ENCODE measurements at regions not wholly inside any gene's neighbourhood (a gene's known extent, or its start where the extent isn't known, plus 50 kb on each side); places are given as distances from the start of the nearest gene placed in this dataset.

DNA sequence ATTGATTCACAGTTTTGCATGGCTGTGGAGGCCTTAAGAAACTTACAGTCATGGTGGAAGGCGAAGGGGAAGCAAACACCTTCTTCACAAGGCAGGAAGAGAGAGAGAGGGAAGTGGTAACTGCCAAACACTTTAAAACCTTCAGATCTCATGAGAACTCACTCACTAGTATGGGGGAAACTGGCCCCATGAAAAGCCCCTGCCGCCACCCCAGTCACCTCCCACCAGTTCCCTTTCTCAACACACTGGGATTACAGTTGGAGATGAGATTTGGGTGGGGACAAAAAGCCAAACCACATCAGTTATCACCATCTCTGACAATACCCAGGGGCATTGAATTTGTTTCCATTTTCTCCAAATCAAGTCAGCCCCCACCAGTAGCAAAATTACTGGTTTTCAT lies 740.4 kb downstream of the GATA3 start:
- intact Hi-C loops (cut with micrococcal nuclease; ENCODE audit: unreplicated experiment) (no loop called here), in situ Hi-C loops (cut with MboI) (no loop called here)
- H3K79me2 ChIP-seq (ENCODE audit: control insufficient read depth, insufficient read depth, low read length), result no peaks in the 10 kb centered on the region
- no peaks in the 10 kb centered on the region for H3K27me3 ChIP-seq (replicated peaks in 1 of 2; ENCODE audit: control insufficient read depth in 2 of 2, insufficient read depth in 2 of 2, low read length in 1 of 2)
- H3K9ac ChIP-seq (ENCODE audit: control insufficient read depth, insufficient read depth, low read length), result no peak overlapping the region
- DNase-seq (ENCODE audit: low read depth, low spot score), result no peak
- no TSS peak for BruUV-seq (replicated peaks)
- H3K4me1 ChIP-seq (ENCODE audit: control insufficient read depth, insufficient read depth, low read length), result no peaks in the 10 kb centered on the region
- ATAC-seq, result no peak
- no peak overlapping the region for H3K4me2 ChIP-seq (ENCODE audit: control insufficient read depth, insufficient read depth)
- no peak overlapping the region for H3K27ac ChIP-seq (ENCODE audit: control insufficient read depth, insufficient read depth)
- TF ChIP-seq, protein P1, sequence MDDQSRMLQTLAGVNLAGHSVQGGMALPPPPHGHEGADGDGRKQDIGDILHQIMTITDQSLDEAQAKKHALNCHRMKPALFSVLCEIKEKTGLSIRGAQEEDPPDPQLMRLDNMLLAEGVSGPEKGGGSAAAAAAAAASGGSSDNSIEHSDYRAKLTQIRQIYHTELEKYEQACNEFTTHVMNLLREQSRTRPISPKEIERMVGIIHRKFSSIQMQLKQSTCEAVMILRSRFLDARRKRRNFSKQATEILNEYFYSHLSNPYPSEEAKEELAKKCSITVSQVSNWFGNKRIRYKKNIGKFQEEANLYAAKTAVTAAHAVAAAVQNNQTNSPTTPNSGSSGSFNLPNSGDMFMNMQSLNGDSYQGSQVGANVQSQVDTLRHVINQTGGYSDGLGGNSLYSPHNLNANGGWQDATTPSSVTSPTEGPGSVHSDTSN (IDR thresholded peaks at IDR 0.05; ENCODE audit: insufficient replicate concordance, low read depth, low read length), result no peak
- TF ChIP-seq CBFB (IDR thresholded peaks at IDR 0.05; ENCODE audit: low read depth), result no peak
- TF ChIP-seq ZSCAN29 (IDR thresholded peaks at IDR 0.05), result no peak
- no peak for TF ChIP-seq WRNIP1 (IDR thresholded peaks at IDR 0.05; ENCODE audit: borderline replicate concordance, low read depth, low read length)
- TF ChIP-seq TAF1 (IDR thresholded peaks at IDR 0.05; ENCODE audit: borderline replicate concordance, low read depth, low read length), result no peak
- no peak for TF ChIP-seq NRF1 (conservative IDR thresholded peaks at IDR 0.05; ENCODE audit: low read depth, low read length)
- TF ChIP-seq ZBED1 (IDR thresholded peaks at IDR 0.05; ENCODE audit: borderline replicate concordance), result no peak
- TF ChIP-seq SIN3A (IDR thresholded peaks at IDR 0.05; ENCODE audit: low read depth, low read length), result no peak
- TF ChIP-seq, protein P2, sequence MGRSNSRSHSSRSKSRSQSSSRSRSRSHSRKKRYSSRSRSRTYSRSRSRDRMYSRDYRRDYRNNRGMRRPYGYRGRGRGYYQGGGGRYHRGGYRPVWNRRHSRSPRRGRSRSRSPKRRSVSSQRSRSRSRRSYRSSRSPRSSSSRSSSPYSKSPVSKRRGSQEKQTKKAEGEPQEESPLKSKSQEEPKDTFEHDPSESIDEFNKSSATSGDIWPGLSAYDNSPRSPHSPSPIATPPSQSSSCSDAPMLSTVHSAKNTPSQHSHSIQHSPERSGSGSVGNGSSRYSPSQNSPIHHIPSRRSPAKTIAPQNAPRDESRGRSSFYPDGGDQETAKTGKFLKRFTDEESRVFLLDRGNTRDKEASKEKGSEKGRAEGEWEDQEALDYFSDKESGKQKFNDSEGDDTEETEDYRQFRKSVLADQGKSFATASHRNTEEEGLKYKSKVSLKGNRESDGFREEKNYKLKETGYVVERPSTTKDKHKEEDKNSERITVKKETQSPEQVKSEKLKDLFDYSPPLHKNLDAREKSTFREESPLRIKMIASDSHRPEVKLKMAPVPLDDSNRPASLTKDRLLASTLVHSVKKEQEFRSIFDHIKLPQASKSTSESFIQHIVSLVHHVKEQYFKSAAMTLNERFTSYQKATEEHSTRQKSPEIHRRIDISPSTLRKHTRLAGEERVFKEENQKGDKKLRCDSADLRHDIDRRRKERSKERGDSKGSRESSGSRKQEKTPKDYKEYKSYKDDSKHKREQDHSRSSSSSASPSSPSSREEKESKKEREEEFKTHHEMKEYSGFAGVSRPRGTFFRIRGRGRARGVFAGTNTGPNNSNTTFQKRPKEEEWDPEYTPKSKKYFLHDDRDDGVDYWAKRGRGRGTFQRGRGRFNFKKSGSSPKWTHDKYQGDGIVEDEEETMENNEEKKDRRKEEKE (IDR thresholded peaks at IDR 0.05), result no peak
- TF ChIP-seq, protein P3, sequence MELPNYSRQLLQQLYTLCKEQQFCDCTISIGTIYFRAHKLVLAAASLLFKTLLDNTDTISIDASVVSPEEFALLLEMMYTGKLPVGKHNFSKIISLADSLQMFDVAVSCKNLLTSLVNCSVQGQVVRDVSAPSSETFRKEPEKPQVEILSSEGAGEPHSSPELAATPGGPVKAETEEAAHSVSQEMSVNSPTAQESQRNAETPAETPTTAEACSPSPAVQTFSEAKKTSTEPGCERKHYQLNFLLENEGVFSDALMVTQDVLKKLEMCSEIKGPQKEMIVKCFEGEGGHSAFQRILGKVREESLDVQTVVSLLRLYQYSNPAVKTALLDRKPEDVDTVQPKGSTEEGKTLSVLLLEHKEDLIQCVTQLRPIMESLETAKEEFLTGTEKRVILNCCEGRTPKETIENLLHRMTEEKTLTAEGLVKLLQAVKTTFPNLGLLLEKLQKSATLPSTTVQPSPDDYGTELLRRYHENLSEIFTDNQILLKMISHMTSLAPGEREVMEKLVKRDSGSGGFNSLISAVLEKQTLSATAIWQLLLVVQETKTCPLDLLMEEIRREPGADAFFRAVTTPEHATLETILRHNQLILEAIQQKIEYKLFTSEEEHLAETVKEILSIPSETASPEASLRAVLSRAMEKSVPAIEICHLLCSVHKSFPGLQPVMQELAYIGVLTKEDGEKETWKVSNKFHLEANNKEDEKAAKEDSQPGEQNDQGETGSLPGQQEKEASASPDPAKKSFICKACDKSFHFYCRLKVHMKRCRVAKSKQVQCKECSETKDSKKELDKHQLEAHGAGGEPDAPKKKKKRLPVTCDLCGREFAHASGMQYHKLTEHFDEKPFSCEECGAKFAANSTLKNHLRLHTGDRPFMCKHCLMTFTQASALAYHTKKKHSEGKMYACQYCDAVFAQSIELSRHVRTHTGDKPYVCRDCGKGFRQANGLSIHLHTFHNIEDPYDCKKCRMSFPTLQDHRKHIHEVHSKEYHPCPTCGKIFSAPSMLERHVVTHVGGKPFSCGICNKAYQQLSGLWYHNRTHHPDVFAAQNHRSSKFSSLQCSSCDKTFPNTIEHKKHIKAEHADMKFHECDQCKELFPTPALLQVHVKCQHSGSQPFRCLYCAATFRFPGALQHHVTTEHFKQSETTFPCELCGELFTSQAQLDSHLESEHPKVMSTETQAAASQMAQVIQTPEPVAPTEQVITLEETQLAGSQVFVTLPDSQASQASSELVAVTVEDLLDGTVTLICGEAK (IDR thresholded peaks at IDR 0.05; ENCODE audit: borderline replicate concordance), result no peak
- no peak for TF ChIP-seq MYB (IDR thresholded peaks at IDR 0.05; ENCODE audit: borderline replicate concordance, low read depth, low read length)
- TF ChIP-seq JUND (IDR thresholded peaks at IDR 0.05; ENCODE audit: low read depth, low read length), result no peak
- TF ChIP-seq SREBF2 (IDR thresholded peaks at IDR 0.05; ENCODE audit: low read length), result no peak
- TF ChIP-seq SUZ12 (IDR thresholded peaks at IDR 0.05; ENCODE audit: unreplicated experiment), result no peak
- POLR2A ChIA-PET, result no interaction called here
- SMC1A ChIA-PET (ENCODE audit: uncharacterized antibody, unreplicated experiment), result no interaction called here
- H2AFZ ChIP-seq (ENCODE audit: control insufficient read depth, low read depth, low read length), result no peak overlapping the region
- CTCF ChIA-PET, result no interaction called here
- 0% methylated on average over 2 of the region's 2 CpGs for WGBS (ENCODE audit: insufficient coverage, insufficient replicate concordance, low lambda C conversion rate, missing lambda C conversion rate)
- no peak overlapping the region for H3K4me3 ChIP-seq
- H3K36me3 ChIP-seq (ENCODE audit: control insufficient read depth in 2 of 2, insufficient read depth in 2 of 2, low read length in 1 of 2), result no peaks in the 10 kb centered on the region
- H4K20me1 ChIP-seq (ENCODE audit: control insufficient read depth, insufficient read depth), result no peaks in the 10 kb centered on the region
- FAIRE-seq, result no peak
- H3K9me3 ChIP-seq (replicated peaks; ENCODE audit: control insufficient read depth, insufficient read depth, low read length), result no peaks in the 10 kb centered on the region
- RAD21 ChIA-PET (ENCODE audit: unreplicated experiment), result no interaction called here
